MM.1S (cell line): ENCODE measurements at regions not wholly inside any gene's neighbourhood (a gene's known extent, or its start where the extent isn't known, plus 50 kb on each side); places are given as distances from the start of the nearest gene placed in this dataset.

Experiments
- DNase-seq: peaks from one replicate; pipeline ENCODE4 v3.0.0-alpha.2; 2015
- H2AFZ ChIP-seq: fragments of 300-600 bp; sonication (generic); 2 replicates; pipeline ENCODE4 v1.6.0; 2016; ENCODE audit warnings: antibody characterized with exemption, low read length
- H3F3A ChIP-seq: fragments of 300-600 bp; sonication (generic); 2 replicates; pipeline ENCODE4 v1.6.1; 2016; ENCODE audit warnings: mild to moderate bottlenecking, antibody characterized with exemption, low read length, moderate library complexity, mixed read lengths; ENCODE audit not compliant: insufficient read depth
- H3K27ac ChIP-seq: fragments of 300-600 bp; sonication (generic); 2 replicates; pipeline ENCODE4 v1.5.1; 2016; ENCODE audit warnings: mild to moderate bottlenecking, low read length
- H3K27me3 ChIP-seq: fragments of 300-600 bp; sonication (generic); replicated peaks from 2 replicates; pipeline ENCODE4 v1.6.0; 2016; ENCODE audit warnings: low read length; ENCODE audit not compliant: insufficient read depth
- H3K36me3 ChIP-seq: fragments of 300-600 bp; sonication (generic); replicated peaks from 2 replicates; pipeline ENCODE4 v1.6.1; 2016; ENCODE audit warnings: mild to moderate bottlenecking, low read length, mixed read lengths; ENCODE audit not compliant: insufficient read depth
- H3K4me1 ChIP-seq: fragments of 300-600 bp; sonication (generic); 2 replicates; pipeline ENCODE4 v1.6.1; 2016; ENCODE audit warnings: low read length, mixed read lengths
- H3K4me2 ChIP-seq: fragments of 300-600 bp; sonication (generic); 2 replicates; pipeline ENCODE4 v1.6.0; 2016; ENCODE audit warnings: low read depth, low read length
- H3K4me3 ChIP-seq: fragments of 300-600 bp; sonication (generic); 2 replicates; pipeline ENCODE4 v1.5.1; 2016; ENCODE audit warnings: low read length, mixed read lengths
- H3K79me2 ChIP-seq: fragments of 300-600 bp; sonication (generic); 2 replicates; pipeline ENCODE4 v1.6.1; 2016; ENCODE audit warnings: mixed run types, low read length, mixed read lengths
- H3K9ac ChIP-seq: fragments of 300-600 bp; sonication (generic); 2 replicates; pipeline ENCODE4 v1.6.1; 2016; ENCODE audit warnings: low read length, mixed read lengths
- H3K9me2 ChIP-seq: fragments of 300-600 bp; sonication (generic); replicated peaks from 2 replicates; pipeline ENCODE4 v1.6.1; 2016; ENCODE audit warnings: mild to moderate bottlenecking, low read length, mixed read lengths; ENCODE audit not compliant: insufficient read depth
- H3K9me3 ChIP-seq: fragments of 300-600 bp; sonication (generic); replicated peaks from 2 replicates; pipeline ENCODE4 v1.6.1; 2016; ENCODE audit warnings: mild to moderate bottlenecking, low read length, mixed read lengths; ENCODE audit not compliant: insufficient read depth
- H4K20me1 ChIP-seq: fragments of 300-600 bp; sonication (generic); 2 replicates; pipeline ENCODE4 v1.6.1; 2016; ENCODE audit warnings: mild to moderate bottlenecking, low read length, moderate library complexity, mixed read lengths; ENCODE audit not compliant: insufficient read depth
- EZH2 ChIP-seq: fragments of 300-600 bp; sonication (generic); optimal IDR thresholded peaks from 2 replicates; pipeline ENCODE3; 2017; ENCODE audit warnings: low read depth, mild to moderate bottlenecking, antibody characterized with exemption, low read length, mixed read lengths
- EZH2phosphoT487 ChIP-seq: fragments of 300-600 bp; sonication (generic); IDR thresholded peaks from 2 replicates; pipeline ENCODE4 v1.6.1; 2018; ENCODE audit warnings: antibody characterized with exemption, low read length
- TF ChIP-seq, protein P1 (sequence below): fragments of 300-600 bp; sonication (generic); IDR thresholded peaks from 2 replicates; pipeline ENCODE4 v1.5.1; 2016; ENCODE audit warnings: antibody characterized with exemption, low read length, mixed read lengths

DNA sequence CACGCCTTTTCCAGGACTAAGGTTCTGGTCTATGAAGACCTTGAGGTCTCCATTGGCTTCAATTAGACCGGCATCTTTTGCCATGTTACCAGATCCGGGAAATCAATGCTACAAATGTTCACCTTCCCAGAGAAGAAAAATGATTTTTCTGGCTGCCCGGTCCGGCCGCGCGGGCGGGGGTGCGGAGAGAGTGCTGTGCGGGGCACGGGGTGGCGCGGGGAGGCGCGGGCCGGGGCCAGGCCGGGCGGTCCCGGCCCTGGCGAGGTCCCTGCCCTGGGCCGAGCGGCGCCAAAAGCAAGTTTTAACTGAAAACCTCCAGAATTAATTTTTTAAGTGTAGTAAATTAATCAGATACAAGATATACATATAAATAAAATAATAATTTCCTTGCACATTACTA lies 128.2 kb downstream of the MINAR1 start:
- DNase-seq = no peak
- H3K4me3 ChIP-seq = no peak overlapping the region
- no peak overlapping the region for H3K9ac ChIP-seq
- H3K27me3 ChIP-seq = no peaks in the 10 kb centered on the region
- H3K36me3 ChIP-seq = no peaks in the 10 kb centered on the region
- no peak overlapping the region for H2AFZ ChIP-seq
- no peaks in the 10 kb centered on the region for H3K9me3 ChIP-seq
- no peaks in the 10 kb centered on the region for H4K20me1 ChIP-seq
- no peaks in the 10 kb centered on the region for H3K4me1 ChIP-seq
- H3K9me2 ChIP-seq = no peaks in the 10 kb centered on the region
- H3K79me2 ChIP-seq = no peaks in the 10 kb centered on the region
- no peaks in the 10 kb centered on the region for H3F3A ChIP-seq
- H3K4me2 ChIP-seq = no peak overlapping the region
- TF ChIP-seq EZH2phosphoT487 (no peak), EZH2 (no peak)
- TF ChIP-seq, protein P1, sequence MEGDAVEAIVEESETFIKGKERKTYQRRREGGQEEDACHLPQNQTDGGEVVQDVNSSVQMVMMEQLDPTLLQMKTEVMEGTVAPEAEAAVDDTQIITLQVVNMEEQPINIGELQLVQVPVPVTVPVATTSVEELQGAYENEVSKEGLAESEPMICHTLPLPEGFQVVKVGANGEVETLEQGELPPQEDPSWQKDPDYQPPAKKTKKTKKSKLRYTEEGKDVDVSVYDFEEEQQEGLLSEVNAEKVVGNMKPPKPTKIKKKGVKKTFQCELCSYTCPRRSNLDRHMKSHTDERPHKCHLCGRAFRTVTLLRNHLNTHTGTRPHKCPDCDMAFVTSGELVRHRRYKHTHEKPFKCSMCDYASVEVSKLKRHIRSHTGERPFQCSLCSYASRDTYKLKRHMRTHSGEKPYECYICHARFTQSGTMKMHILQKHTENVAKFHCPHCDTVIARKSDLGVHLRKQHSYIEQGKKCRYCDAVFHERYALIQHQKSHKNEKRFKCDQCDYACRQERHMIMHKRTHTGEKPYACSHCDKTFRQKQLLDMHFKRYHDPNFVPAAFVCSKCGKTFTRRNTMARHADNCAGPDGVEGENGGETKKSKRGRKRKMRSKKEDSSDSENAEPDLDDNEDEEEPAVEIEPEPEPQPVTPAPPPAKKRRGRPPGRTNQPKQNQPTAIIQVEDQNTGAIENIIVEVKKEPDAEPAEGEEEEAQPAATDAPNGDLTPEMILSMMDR = no peak
- no peak overlapping the region for H3K27ac ChIP-seq

DNA sequence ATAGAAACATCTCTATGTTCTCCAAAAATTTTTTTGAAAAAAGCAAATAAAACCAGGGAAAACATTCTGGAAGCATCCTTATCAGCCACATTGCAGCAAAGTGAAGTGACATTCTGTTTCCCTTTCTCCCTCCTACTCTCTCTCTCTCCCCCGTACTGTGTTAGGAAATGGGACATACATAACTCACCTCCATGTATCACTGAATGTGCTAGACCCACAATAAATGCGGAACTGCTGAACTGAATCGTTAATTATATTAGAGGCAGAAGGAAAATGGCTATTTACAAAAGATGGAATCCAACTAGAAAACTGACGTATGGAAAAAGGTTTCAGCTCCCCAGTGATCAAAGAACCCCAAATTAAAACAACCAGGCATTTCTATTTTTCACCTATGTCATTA lies 129.8 kb downstream of the MINAR1 start:
- H3K4me1 ChIP-seq = no peaks in the 10 kb centered on the region
- H3K9me3 ChIP-seq = no peaks in the 10 kb centered on the region
- H3K27ac ChIP-seq = no peak overlapping the region
- H3K9ac ChIP-seq = no peak overlapping the region
- TF ChIP-seq EZH2phosphoT487 (no peak), EZH2 (no peak)
- TF ChIP-seq, protein P1 = no peak
- H3F3A ChIP-seq = no peaks in the 10 kb centered on the region
- no peak overlapping the region for H2AFZ ChIP-seq
- H4K20me1 ChIP-seq = no peaks in the 10 kb centered on the region
- H3K4me2 ChIP-seq = no peak overlapping the region
- no peak overlapping the region for H3K4me3 ChIP-seq
- no peaks in the 10 kb centered on the region for H3K79me2 ChIP-seq
- no peaks in the 10 kb centered on the region for H3K9me2 ChIP-seq
- H3K36me3 ChIP-seq = no peaks in the 10 kb centered on the region
- no peak for DNase-seq
- H3K27me3 ChIP-seq = no peaks in the 10 kb centered on the region

DNA sequence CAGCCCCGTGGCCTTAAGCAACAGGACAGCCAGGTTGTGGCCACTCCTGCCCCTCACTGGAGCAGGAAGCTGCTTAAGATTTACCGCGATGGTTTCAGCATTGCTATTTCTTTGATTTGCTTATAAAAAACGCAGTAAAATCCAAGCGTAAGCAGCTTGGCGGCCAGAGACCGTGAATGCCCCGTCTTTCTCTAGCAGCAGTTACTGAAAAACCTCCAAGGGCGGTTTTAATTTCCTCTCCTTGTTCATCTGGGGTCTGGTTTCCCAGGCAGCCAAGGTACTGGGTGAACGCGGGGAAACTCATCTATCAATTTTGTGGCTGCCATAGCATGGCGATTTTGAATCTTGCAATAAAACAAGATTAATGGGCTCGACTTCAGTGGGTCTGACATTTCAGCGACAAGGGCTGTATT lies 130.3 kb downstream of the MINAR1 start:
- no peaks in the 10 kb centered on the region for H4K20me1 ChIP-seq
- no peaks in the 10 kb centered on the region for H3K9me3 ChIP-seq
- no peaks in the 10 kb centered on the region for H3K9me2 ChIP-seq
- no peak for DNase-seq
- H3K27ac ChIP-seq = no peak overlapping the region
- H3K79me2 ChIP-seq = no peaks in the 10 kb centered on the region
- H3K4me1 ChIP-seq = no peaks in the 10 kb centered on the region
- H3K27me3 ChIP-seq = no peaks in the 10 kb centered on the region
- no peak overlapping the region for H3K9ac ChIP-seq
- H3K36me3 ChIP-seq = no peaks in the 10 kb centered on the region
- no peaks in the 10 kb centered on the region for H3F3A ChIP-seq
- TF ChIP-seq, protein P1 = no peak
- TF ChIP-seq EZH2phosphoT487 = no peak
- H3K4me3 ChIP-seq = no peak overlapping the region
- H2AFZ ChIP-seq = no peak overlapping the region
- no peak overlapping the region for H3K4me2 ChIP-seq
